Astrocyte (in vitro differentiated cells and primary cell): ENCODE measurements at regions not wholly inside any gene's neighbourhood (a gene's known extent, or its start where the extent isn't known, plus 50 kb on each side); places are given as distances from the start of the nearest gene placed in this dataset.

ENCODE experiments used
- DNase-seq: peaks from one replicate; pipeline ENCODE4 v3.0.0-alpha.2; 2010; ENCODE audit warnings: low read depth
- FAIRE-seq: peaks from 2 replicates; lab custom pipeline; 2011; peaks lifted over from hg19 to GRCh38; lab: Jason Lieb, UNC
- H2AFZ ChIP-seq: 2 replicates; pipeline ENCODE4 v1.6.0; 2012; ENCODE audit warnings: low read depth, low read length, inconsistent platforms
- H3K27ac ChIP-seq: 2 replicates; pipeline ENCODE4 v1.5.1; 2011; ENCODE audit warnings: low read depth, low read length, inconsistent platforms
- H3K27me3 ChIP-seq: 2 replicates; pipeline ENCODE4 v1.6.0; 2011; ENCODE audit warnings: low read length, inconsistent platforms; ENCODE audit not compliant: insufficient read depth
- H3K36me3 ChIP-seq: 2 replicates; pipeline ENCODE4 v1.5.1; 2011; ENCODE audit warnings: low read length, inconsistent platforms; ENCODE audit not compliant: insufficient read depth
- H3K4me1 ChIP-seq: 2 replicates; pipeline ENCODE4 v1.5.1; 2011; ENCODE audit warnings: low read length, inconsistent platforms; ENCODE audit not compliant: insufficient read depth
- H3K4me2 ChIP-seq: 2 replicates; pipeline ENCODE4 v1.6.0; 2012; ENCODE audit warnings: low read length, inconsistent platforms
- H3K4me3 ChIP-seq: 2 replicates; pipeline ENCODE4 v1.5.1; 2011; ENCODE audit warnings: low read depth, mild to moderate bottlenecking, low read length, inconsistent platforms; ENCODE audit not compliant: insufficient read depth
- H3K79me2 ChIP-seq: 2 replicates; pipeline ENCODE4 v1.6.0; 2012; ENCODE audit warnings: mild to moderate bottlenecking, low read length, inconsistent platforms; ENCODE audit not compliant: insufficient read depth
- H3K9ac ChIP-seq: 2 replicates; pipeline ENCODE4 v1.6.0; 2012; ENCODE audit warnings: mild to moderate bottlenecking, low read length, inconsistent platforms
- H3K9me3 ChIP-seq: 2 replicates; pipeline ENCODE4 v1.5.1; 2012; ENCODE audit warnings: low read depth, mild to moderate bottlenecking, low read length, inconsistent platforms; ENCODE audit not compliant: insufficient read depth
- H4K20me1 ChIP-seq: 2 replicates; pipeline ENCODE4 v1.6.0; 2012; ENCODE audit warnings: low read length, inconsistent platforms; ENCODE audit not compliant: insufficient read depth
- H3K27ac Mint-ChIP-seq: one replicate; pipeline ENCODE4 v1.8.0; 2021; ENCODE audit warnings: mild to moderate bottlenecking, mixed read lengths; ENCODE audit not compliant: unreplicated experiment
- H3K27me3 Mint-ChIP-seq: one replicate; pipeline ENCODE4 v1.8.0; 2021; ENCODE audit warnings: low read depth, mixed read lengths; ENCODE audit not compliant: unreplicated experiment
- H3K36me3 Mint-ChIP-seq: one replicate; pipeline ENCODE4 v1.8.0; 2021; ENCODE audit warnings: low read depth, mixed read lengths; ENCODE audit not compliant: unreplicated experiment
- H3K4me1 Mint-ChIP-seq: one replicate; pipeline ENCODE4 v1.8.0; 2021; ENCODE audit warnings: low read depth, mixed read lengths; ENCODE audit not compliant: unreplicated experiment
- H3K4me3 Mint-ChIP-seq: one replicate; pipeline ENCODE4 v1.8.0; 2021; ENCODE audit warnings: mild to moderate bottlenecking, moderate library complexity, mixed read lengths; ENCODE audit not compliant: unreplicated experiment
- H3K9me3 Mint-ChIP-seq: one replicate; pipeline ENCODE4 v1.8.0; 2021; ENCODE audit warnings: mild to moderate bottlenecking, mixed read lengths; ENCODE audit not compliant: unreplicated experiment
- CTCF ChIP-seq: IDR thresholded peaks from 2 replicates; pipeline ENCODE4 v1.5.1; 2011; ENCODE audit warnings: low read depth, mild to moderate bottlenecking, inconsistent platforms, low read length, moderate library complexity; ENCODE audit not compliant: insufficient read depth
- EZH2 ChIP-seq: IDR thresholded peaks from 2 replicates; pipeline ENCODE4 v1.6.1; 2012; ENCODE audit warnings: mild to moderate bottlenecking, low read length, inconsistent platforms; ENCODE audit not compliant: insufficient read depth

DNA sequence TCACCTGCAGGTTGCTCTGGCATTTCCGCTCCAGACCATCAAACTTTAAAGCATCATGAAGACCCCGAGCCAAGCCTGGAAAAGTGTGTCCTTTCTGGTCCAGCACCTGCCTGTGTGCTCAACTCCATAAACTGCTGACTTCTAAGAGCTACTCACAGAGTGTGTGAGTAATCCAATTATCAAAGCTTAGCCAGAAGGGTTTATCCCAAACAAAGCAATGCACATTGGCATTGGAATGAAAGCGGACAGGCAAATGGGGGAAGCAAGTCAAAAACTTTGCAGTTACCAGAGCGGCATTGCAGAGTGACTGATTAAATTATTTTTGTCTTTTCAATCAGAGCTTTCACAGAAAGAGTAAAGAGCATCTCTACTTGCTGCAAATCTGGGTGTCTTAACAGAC lies 1262.4 kb upstream of the SEL1L start:
- H2AFZ ChIP-seq: no peak overlapping the region
- no peaks in the 10 kb centered on the region for H3K4me1 Mint-ChIP-seq
- no peaks in the 10 kb centered on the region for H3K4me1 ChIP-seq
- no peaks in the 10 kb centered on the region for H3K9me3 ChIP-seq
- no peak overlapping the region for H3K27ac ChIP-seq
- H3K79me2 ChIP-seq: no peaks in the 10 kb centered on the region
- H3K4me2 ChIP-seq: no peak overlapping the region
- no peak for TF ChIP-seq CTCF
- TF ChIP-seq EZH2: no peak
- H3K9ac ChIP-seq: no peak overlapping the region
- no peak overlapping the region for H3K4me3 ChIP-seq
- H3K4me3 Mint-ChIP-seq: no peak overlapping the region
- H3K27me3 Mint-ChIP-seq: no peaks in the 10 kb centered on the region
- H3K27me3 ChIP-seq: no peaks in the 10 kb centered on the region
- no peak for FAIRE-seq
- no peak for DNase-seq
- no peaks in the 10 kb centered on the region for H3K36me3 ChIP-seq
- H4K20me1 ChIP-seq: no peaks in the 10 kb centered on the region
- peak overlapping the region; percentile 14 for H3K27ac Mint-ChIP-seq
- H3K9me3 Mint-ChIP-seq: no peaks in the 10 kb centered on the region
- H3K36me3 Mint-ChIP-seq: no peaks in the 10 kb centered on the region

DNA sequence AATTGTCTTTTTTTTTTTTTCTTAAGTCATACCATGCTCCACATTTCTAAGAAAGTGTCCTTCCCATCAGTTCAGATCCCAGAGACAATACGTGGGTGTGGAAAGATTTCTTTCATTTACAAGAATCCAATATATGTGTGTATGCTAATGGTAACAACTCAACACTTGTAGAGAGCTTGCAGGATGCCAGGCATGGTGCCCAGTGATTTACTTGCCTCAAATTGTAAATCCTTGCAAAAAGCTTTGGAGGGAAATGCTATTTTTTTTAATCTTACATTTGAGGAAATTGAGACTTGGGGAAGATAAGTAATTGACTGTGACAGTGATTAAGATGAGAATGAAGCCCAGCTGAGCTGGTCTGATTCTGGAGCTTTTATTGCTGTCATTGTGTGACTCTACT lies 1264.6 kb upstream of the SEL1L start:
- H3K27me3 ChIP-seq: no peaks in the 10 kb centered on the region
- H3K36me3 ChIP-seq: no peaks in the 10 kb centered on the region
- no peak for FAIRE-seq
- Mint-ChIP-seq H3K27ac (no peak overlapping the region), H3K4me1 (no peaks in the 10 kb centered on the region), H3K27me3 (no peaks in the 10 kb centered on the region), H3K4me3 (no peak overlapping the region), H3K9me3 (no peaks in the 10 kb centered on the region), H3K36me3 (no peaks in the 10 kb centered on the region)
- no peak overlapping the region for H3K9ac ChIP-seq
- H3K27ac ChIP-seq: no peak overlapping the region
- DNase-seq: no peak
- H4K20me1 ChIP-seq: no peaks in the 10 kb centered on the region
- TF ChIP-seq EZH2 (no peak), CTCF (no peak)
- H3K4me1 ChIP-seq: no peaks in the 10 kb centered on the region
- no peaks in the 10 kb centered on the region for H3K79me2 ChIP-seq
- no peak overlapping the region for H3K4me2 ChIP-seq
- H3K9me3 ChIP-seq: no peaks in the 10 kb centered on the region
- H2AFZ ChIP-seq: no peak overlapping the region
- no peak overlapping the region for H3K4me3 ChIP-seq

GRCh38 chr14:82805892-82806825 lies 1272.5 kb upstream of the SEL1L start:
- H3K36me3 ChIP-seq: no peaks in the 10 kb centered on the region
- H3K27me3 ChIP-seq: no peaks in the 10 kb centered on the region
- DNase-seq (no peak), FAIRE-seq (no peak)
- H3K36me3 Mint-ChIP-seq: no peaks in the 10 kb centered on the region
- no peak overlapping the region for H3K27ac Mint-ChIP-seq
- H3K9me3 ChIP-seq: no peaks in the 10 kb centered on the region
- no peak overlapping the region for H3K27ac ChIP-seq
- no peak overlapping the region for H3K4me3 ChIP-seq
- H3K9ac ChIP-seq: no peak overlapping the region
- no peak overlapping the region for H2AFZ ChIP-seq
- H3K4me1 Mint-ChIP-seq: no peaks in the 10 kb centered on the region
- H3K9me3 Mint-ChIP-seq: no peaks in the 10 kb centered on the region
- no peak overlapping the region for H3K4me2 ChIP-seq
- no peaks in the 10 kb centered on the region for H3K27me3 Mint-ChIP-seq
- H3K4me3 Mint-ChIP-seq: no peak overlapping the region
- no peaks in the 10 kb centered on the region for H4K20me1 ChIP-seq
- H3K79me2 ChIP-seq: no peaks in the 10 kb centered on the region
- TF ChIP-seq CTCF: no peak
- no peak for TF ChIP-seq EZH2
- no peaks in the 10 kb centered on the region for H3K4me1 ChIP-seq
